ENCODE measurements at regions not wholly inside any gene's neighbourhood (a gene's known extent, or its start where the extent isn't known, plus 50 kb on each side); places are given as distances from the start of the nearest gene placed in this dataset.

DNA sequence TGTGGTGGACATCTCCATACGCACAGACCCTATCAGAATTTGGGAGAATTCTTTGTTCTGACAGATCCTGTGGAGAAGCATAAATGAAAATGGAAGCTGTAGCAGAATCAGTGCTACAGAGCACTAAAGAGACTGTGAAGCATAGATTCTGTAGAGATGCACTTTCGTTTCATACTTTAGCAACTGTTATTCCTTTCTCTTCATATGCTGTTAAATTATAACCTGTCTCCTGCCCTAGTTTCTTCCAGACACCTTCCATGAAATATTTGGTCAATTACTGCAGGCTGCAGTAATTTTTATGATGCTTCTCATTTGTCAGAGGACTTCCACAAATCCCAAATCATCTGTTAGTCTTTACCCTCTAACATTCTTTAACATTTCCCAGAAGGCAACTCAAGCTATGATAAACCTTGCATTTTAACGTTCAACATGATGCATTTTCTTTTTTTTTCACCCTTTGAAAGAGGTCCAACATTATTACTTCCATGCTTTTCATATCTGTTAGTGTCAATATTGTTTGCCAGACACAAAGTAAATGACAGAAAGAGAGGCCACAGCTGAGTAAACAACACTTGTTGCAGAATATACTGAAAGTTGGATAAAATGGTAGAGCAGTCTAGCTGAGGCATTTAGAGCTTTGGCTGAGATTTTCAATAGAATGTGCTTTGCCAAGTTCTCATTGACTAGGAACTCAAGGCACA, 412.7 kb downstream of the LMO7 start:
- TF ChIP-seq EZH2 (IDR thresholded peaks at IDR 0.05; ENCODE audit: borderline replicate concordance, low read depth, low read length, poor library complexity, severe bottlenecking) = no peak
- TF ChIP-seq, protein P1, sequence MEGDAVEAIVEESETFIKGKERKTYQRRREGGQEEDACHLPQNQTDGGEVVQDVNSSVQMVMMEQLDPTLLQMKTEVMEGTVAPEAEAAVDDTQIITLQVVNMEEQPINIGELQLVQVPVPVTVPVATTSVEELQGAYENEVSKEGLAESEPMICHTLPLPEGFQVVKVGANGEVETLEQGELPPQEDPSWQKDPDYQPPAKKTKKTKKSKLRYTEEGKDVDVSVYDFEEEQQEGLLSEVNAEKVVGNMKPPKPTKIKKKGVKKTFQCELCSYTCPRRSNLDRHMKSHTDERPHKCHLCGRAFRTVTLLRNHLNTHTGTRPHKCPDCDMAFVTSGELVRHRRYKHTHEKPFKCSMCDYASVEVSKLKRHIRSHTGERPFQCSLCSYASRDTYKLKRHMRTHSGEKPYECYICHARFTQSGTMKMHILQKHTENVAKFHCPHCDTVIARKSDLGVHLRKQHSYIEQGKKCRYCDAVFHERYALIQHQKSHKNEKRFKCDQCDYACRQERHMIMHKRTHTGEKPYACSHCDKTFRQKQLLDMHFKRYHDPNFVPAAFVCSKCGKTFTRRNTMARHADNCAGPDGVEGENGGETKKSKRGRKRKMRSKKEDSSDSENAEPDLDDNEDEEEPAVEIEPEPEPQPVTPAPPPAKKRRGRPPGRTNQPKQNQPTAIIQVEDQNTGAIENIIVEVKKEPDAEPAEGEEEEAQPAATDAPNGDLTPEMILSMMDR (conservative IDR thresholded peaks at IDR 0.05; ENCODE audit: low read depth, low read length) = no peak
- ChIA-PET CTCF (no interaction called here), POLR2A (ENCODE audit: low non-redundant PET) (no interaction called here)
- no peaks in the 10 kb centered on the region for H3K36me3 ChIP-seq (ENCODE audit: insufficient read depth, low read length, poor library complexity, severe bottlenecking)
- no peaks in the 10 kb centered on the region for H3K4me1 ChIP-seq (ENCODE audit: insufficient read depth, low read length, poor library complexity, severe bottlenecking)
- intact Hi-C loops (cut with micrococcal nuclease; ENCODE audit: unreplicated experiment) = no loop called here
- peaks cover 4% of the 10 kb centered on the region for H3K27me3 ChIP-seq (replicated peaks; ENCODE audit: insufficient read depth, low read depth, low read length, poor library complexity)
- no peak overlapping the region for H3K27ac ChIP-seq (ENCODE audit: low read depth, low read length, poor library complexity, severe bottlenecking)
- no TSS peak for BruUV-seq (replicated peaks)
- no peak for DNase-seq (ENCODE audit: low spot score)
- no peak overlapping the region for H3K4me3 ChIP-seq (ENCODE audit: low read depth, low read length, poor library complexity, severe bottlenecking)
- H3K9me3 ChIP-seq (ENCODE audit: low read depth, low read length, poor library complexity, severe bottlenecking) = no peaks in the 10 kb centered on the region

GRCh38 chr13:76048131-76048530, 412.0 kb downstream of the LMO7 start:
- POLR2A ChIA-PET (ENCODE audit: low non-redundant PET) = no interaction called here

GRCh38 chr13:76043874-76044273, 407.7 kb downstream of the LMO7 start:
- H3K9me3 ChIP-seq (ENCODE audit: low read depth, low read length, poor library complexity, severe bottlenecking) = no peaks in the 10 kb centered on the region
- no peaks in the 10 kb centered on the region for H3K4me1 ChIP-seq (ENCODE audit: insufficient read depth, low read length, poor library complexity, severe bottlenecking)
- H3K27ac ChIP-seq (ENCODE audit: low read depth, low read length, poor library complexity, severe bottlenecking) = no peak overlapping the region
- no peak for DNase-seq (ENCODE audit: low spot score)
- POLR2A ChIA-PET (ENCODE audit: low non-redundant PET) = no interaction called here
- intact Hi-C loops (cut with micrococcal nuclease; ENCODE audit: unreplicated experiment) = no loop called here
- H3K36me3 ChIP-seq (ENCODE audit: insufficient read depth, low read length, poor library complexity, severe bottlenecking) = no peaks in the 10 kb centered on the region
- peaks cover 4% of the 10 kb centered on the region for H3K27me3 ChIP-seq (replicated peaks; ENCODE audit: insufficient read depth, low read depth, low read length, poor library complexity)
- H3K4me3 ChIP-seq (ENCODE audit: low read depth, low read length, poor library complexity, severe bottlenecking) = no peak overlapping the region
- TF ChIP-seq, protein P1 (conservative IDR thresholded peaks at IDR 0.05; ENCODE audit: low read depth, low read length) = no peak
- no peak for TF ChIP-seq EZH2 (IDR thresholded peaks at IDR 0.05; ENCODE audit: borderline replicate concordance, low read depth, low read length, poor library complexity, severe bottlenecking)
- CTCF ChIA-PET = no interaction called here
- BruUV-seq (replicated peaks) = no TSS peak

More at GRCh38 chr13:76048131-76048530, 412.0 kb downstream of the LMO7 start:
- BruUV-seq (replicated peaks) = no TSS peak
- Histone ChIP-seq H3K27me3 (replicated peaks; ENCODE audit: insufficient read depth, low read depth, low read length, poor library complexity) (peaks cover 4% of the 10 kb centered on the region), H3K4me3 (ENCODE audit: low read depth, low read length, poor library complexity, severe bottlenecking) (no peak overlapping the region), H3K27ac (ENCODE audit: low read depth, low read length, poor library complexity, severe bottlenecking) (no peak overlapping the region), H3K4me1 (ENCODE audit: insufficient read depth, low read length, poor library complexity, severe bottlenecking) (no peaks in the 10 kb centered on the region), H3K9me3 (ENCODE audit: low read depth, low read length, poor library complexity, severe bottlenecking) (no peaks in the 10 kb centered on the region), H3K36me3 (ENCODE audit: insufficient read depth, low read length, poor library complexity, severe bottlenecking) (no peaks in the 10 kb centered on the region)
- intact Hi-C loops (cut with micrococcal nuclease; ENCODE audit: unreplicated experiment) = no loop called here
- CTCF ChIA-PET = no interaction called here
- DNase-seq (ENCODE audit: low spot score) = peak; percentile 3
- no peak for TF ChIP-seq EZH2 (IDR thresholded peaks at IDR 0.05; ENCODE audit: borderline replicate concordance, low read depth, low read length, poor library complexity, severe bottlenecking)
- TF ChIP-seq, protein P1 (conservative IDR thresholded peaks at IDR 0.05; ENCODE audit: low read depth, low read length) = no peak

Data from A673 (cell line).